Thoracic aorta (tissue), 2 donors: ENCODE measurements at regions not wholly inside any gene's neighbourhood (a gene's known extent, or its start where the extent isn't known, plus 50 kb on each side); places are given as distances from the start of the nearest gene placed in this dataset.

Experiments
- ATAC-seq: fragments of 150-250 bp; one replicate; pipeline ENCODE4 v1.8.0; 2017; ENCODE audit warnings: low read depth; ENCODE audit not compliant: insufficient number of reproducible peaks, low FRiP score
- DNase-seq: peaks from one replicate; pipeline ENCODE4 v3.0.0-alpha.2; 2020; ENCODE audit warnings: low spot score
- H3K27ac ChIP-seq, 2 donors: fragments of 200-600 bp; sonication (generic); 1 replicate in 1 of 2; 2 replicates in 1 of 2; pipeline ENCODE4 v1.5.1; 2016; ENCODE audit warnings: mild to moderate bottlenecking in 2 of 2, moderate library complexity in 2 of 2
- H3K27me3 ChIP-seq: fragments of 200-600 bp; sonication (generic); replicated peaks from 2 replicates; pipeline ENCODE4 v1.6.0; 2016; ENCODE audit warnings: mild to moderate bottlenecking; ENCODE audit not compliant: insufficient read depth
- H3K36me3 ChIP-seq: fragments of 200-600 bp; sonication (generic); one replicate; pipeline ENCODE4 v1.5.1; 2016
- H3K4me1 ChIP-seq, 2 donors: fragments of 200-600 bp; sonication (generic); 1 replicate in 1 of 2; 2 replicates in 1 of 2; pipeline versions ENCODE4 v1.5.1 to v1.6.0; 2016; ENCODE audit warnings: low read depth in 2 of 2, mild to moderate bottlenecking in 1 of 2; ENCODE audit not compliant: control insufficient read depth in 1 of 2
- H3K4me3 ChIP-seq: fragments of 200-600 bp; sonication (generic); 2 replicates; pipeline ENCODE4 v1.5.1; 2016; ENCODE audit warnings: mild to moderate bottlenecking
- H3K9me3 ChIP-seq: fragments of 200-600 bp; sonication (generic); 2 replicates; pipeline ENCODE4 v1.5.1; 2016
- TF ChIP-seq, protein P1 (sequence below): fragments of 200-600 bp; sonication (generic); IDR thresholded peaks from one replicate; pipeline ENCODE4 v1.5.1; 2019; ENCODE audit warnings: antibody characterized with exemption

DNA sequence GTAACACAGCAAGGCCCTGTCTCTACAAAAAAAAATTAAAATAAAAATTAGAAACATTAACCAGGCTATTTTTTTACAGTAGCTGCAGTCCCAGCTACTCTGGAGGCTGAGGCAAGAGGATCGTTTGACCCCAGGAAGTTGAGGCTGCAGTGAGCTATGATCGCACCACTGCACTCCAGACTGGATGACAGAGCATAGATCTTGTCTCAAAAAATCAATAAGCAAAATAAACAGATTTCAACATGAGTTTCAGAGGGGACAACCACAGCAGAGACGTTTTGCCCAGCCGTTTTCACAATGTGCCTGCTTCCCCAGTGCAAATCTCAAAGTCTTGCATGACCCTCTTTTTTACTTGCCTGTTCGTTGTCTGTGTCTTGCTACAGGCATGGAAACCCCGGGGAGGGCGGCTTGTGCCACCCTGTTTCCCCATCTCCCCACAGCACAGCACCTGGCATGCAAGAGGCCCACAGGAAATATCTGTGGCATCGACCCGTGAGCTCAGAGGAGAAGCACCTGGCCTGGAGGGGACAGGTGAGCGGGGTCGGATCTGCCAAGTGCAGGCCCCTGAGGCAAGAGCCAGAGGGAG, 222.0 kb upstream of the ZNF507 start:
- DNase-seq, result no peak
- Histone ChIP-seq H3K4me3 (no peak overlapping the region), H3K9me3 (no peaks in the 10 kb centered on the region), H3K27ac (no peak overlapping the region), H3K27me3 (no peaks in the 10 kb centered on the region), H3K36me3 (no peaks in the 10 kb centered on the region), H3K4me1 (no peaks in the 10 kb centered on the region)
- no peak for ATAC-seq
- TF ChIP-seq, protein P1, sequence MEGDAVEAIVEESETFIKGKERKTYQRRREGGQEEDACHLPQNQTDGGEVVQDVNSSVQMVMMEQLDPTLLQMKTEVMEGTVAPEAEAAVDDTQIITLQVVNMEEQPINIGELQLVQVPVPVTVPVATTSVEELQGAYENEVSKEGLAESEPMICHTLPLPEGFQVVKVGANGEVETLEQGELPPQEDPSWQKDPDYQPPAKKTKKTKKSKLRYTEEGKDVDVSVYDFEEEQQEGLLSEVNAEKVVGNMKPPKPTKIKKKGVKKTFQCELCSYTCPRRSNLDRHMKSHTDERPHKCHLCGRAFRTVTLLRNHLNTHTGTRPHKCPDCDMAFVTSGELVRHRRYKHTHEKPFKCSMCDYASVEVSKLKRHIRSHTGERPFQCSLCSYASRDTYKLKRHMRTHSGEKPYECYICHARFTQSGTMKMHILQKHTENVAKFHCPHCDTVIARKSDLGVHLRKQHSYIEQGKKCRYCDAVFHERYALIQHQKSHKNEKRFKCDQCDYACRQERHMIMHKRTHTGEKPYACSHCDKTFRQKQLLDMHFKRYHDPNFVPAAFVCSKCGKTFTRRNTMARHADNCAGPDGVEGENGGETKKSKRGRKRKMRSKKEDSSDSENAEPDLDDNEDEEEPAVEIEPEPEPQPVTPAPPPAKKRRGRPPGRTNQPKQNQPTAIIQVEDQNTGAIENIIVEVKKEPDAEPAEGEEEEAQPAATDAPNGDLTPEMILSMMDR, result no peak

DNA sequence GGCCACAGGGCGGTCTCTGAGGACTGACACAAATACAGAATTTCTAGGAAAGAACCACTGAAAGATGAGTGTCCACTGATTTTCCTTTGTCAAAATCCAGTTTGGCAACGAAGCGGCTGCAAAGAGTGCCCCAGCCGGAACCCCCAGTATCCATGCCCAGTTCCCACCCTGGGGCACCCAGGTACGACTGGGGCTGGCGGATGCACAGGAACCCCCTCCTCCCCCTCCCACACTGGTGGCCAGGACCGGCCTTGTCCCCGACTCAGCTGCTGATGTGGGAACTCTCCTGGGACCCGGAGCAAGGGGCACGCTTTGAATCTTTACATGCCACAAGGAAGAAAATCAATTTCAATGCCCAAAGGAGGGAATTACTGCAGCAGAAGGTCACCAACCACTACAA, 220.8 kb upstream of the ZNF507 start:
- no peak overlapping the region for H3K4me3 ChIP-seq
- no peaks in the 10 kb centered on the region for H3K27me3 ChIP-seq
- TF ChIP-seq, protein P1, result no peak
- no peaks in the 10 kb centered on the region for H3K4me1 ChIP-seq
- no peaks in the 10 kb centered on the region for H3K36me3 ChIP-seq
- no peak for ATAC-seq
- no peak for DNase-seq
- H3K9me3 ChIP-seq, result no peaks in the 10 kb centered on the region
- H3K27ac ChIP-seq, result no peak overlapping the region

DNA sequence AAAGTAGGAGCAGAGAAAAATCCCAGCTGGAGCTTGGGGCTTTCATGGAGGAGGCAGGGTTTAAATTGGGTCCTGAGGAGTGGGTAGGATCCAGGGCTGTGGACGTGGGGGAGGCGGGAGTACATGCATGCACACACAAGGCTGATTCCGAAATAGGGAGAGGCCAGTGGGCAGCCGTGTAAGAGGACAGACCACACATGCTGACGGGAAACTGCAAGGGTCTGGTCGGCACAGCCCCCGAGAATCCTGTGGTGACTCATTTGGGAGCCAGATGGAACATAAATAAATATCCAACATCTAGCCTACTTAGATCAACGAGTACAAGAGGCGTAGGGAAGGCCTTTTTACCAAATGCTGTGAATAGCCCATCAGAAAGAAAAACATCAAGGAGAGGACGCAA, 216.3 kb upstream of the ZNF507 start:
- no peak overlapping the region for H3K4me3 ChIP-seq
- no peak for ATAC-seq
- H3K27ac ChIP-seq, result no peak overlapping the region
- H3K36me3 ChIP-seq, result no peaks in the 10 kb centered on the region
- TF ChIP-seq, protein P1, result no peak
- no peaks in the 10 kb centered on the region for H3K4me1 ChIP-seq
- H3K27me3 ChIP-seq, result no peaks in the 10 kb centered on the region
- DNase-seq, result no peak
- H3K9me3 ChIP-seq, result no peaks in the 10 kb centered on the region

DNA sequence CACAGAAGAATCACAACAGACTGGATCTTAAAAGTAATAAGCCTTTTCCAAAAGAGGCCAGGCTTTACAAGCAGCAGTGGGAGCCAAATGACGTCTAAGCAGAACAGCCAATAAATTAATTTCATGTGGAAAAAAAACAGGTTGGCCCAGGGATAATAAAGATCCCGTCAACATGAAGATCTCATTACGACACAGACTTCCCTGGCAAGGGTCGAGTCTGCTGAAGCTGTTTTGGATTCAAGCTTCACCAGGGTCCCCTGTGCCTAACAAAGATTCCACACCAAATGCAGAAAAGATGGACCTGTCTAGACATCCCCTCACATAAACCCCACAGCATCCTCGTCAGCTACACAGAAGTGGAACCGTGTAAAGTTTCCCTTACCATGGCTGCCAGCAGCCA, 215.1 kb upstream of the ZNF507 start:
- Histone ChIP-seq H3K4me1 (no peaks in the 10 kb centered on the region), H3K36me3 (no peaks in the 10 kb centered on the region), H3K9me3 (no peaks in the 10 kb centered on the region), H3K4me3 (no peak overlapping the region), H3K27me3 (no peaks in the 10 kb centered on the region), H3K27ac (no peak overlapping the region)
- DNase-seq (no peak), ATAC-seq (no peak)
- TF ChIP-seq, protein P1, result no peak

DNA sequence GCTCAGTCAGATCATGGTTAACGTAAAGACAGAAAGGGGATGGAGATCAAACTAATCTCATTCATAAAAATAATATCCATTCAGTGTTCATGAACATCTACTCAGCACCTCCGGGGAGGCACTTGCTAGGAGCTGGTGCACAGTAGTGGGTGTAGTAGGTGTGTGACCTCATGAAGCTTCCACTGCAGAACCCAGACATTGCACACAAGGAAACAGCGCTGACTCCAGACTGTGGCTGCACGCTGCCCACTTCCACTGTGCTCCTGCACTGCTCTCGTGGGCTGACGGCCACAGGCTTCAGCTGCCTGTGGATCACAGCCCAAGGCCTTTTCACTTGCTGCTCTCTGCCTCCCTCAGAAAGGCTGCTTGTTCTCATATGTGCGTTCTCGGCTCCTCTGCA, 214.4 kb upstream of the ZNF507 start:
- no peaks in the 10 kb centered on the region for H3K36me3 ChIP-seq
- no peak overlapping the region for H3K27ac ChIP-seq

More for the DNA sequence above, 214.4 kb upstream of the ZNF507 start:
- no peaks in the 10 kb centered on the region for H3K9me3 ChIP-seq
- H3K27me3 ChIP-seq, result no peaks in the 10 kb centered on the region
- DNase-seq, result no peak
- ATAC-seq, result no peak
- no peaks in the 10 kb centered on the region for H3K4me1 ChIP-seq
- H3K4me3 ChIP-seq, result no peak overlapping the region
- TF ChIP-seq, protein P1, result no peak
